ENCODE measurements at regions not wholly inside any gene's neighbourhood (a gene's known extent, or its start where the extent isn't known, plus 50 kb on each side); places are given as distances from the start of the nearest gene placed in this dataset.

- no peak for TF ChIP-seq POLR2A (IDR thresholded peaks at IDR 0.05; ENCODE audit: low read length)
- no peak for TF ChIP-seq GATA1 (IDR thresholded peaks at IDR 0.05; ENCODE audit: low read depth, low read length)
Measured at GRCh38 chr2:104045071-104045470, 808.8 kb upstream of the POU3F3 start.
